ENCODE measurements at regions not wholly inside any gene's neighbourhood (a gene's known extent, or its start where the extent isn't known, plus 50 kb on each side); places are given as distances from the start of the nearest gene placed in this dataset.

DNA sequence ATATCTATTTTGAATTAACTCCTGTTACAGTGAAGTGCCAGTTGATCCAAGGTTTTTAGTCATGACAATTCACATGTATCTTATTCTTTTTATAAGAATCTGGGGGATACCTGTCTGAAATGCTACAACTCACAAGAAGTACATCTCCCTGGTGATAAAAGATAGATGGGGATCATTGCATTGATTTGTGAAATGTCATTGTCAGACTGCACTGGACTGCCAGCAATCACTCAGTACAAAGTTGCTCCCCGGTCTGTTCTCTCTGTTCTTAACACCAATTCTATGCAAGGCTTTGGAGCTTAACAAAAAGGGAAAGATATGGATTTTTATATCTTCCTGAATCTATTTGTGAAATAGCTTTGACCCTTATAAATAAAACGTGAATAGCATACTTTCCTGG lies 171.8 kb upstream of the PCSK5 start:
- no peaks in the 10 kb centered on the region for H3K36me3 Mint-ChIP-seq (ENCODE audit: low read depth)
- no peak overlapping the region for H3K4me3 Mint-ChIP-seq
- H3K27ac Mint-ChIP-seq, result no peak overlapping the region
- intact Hi-C loops (cut with micrococcal nuclease), result no loop called here
- CTCF ChIA-PET, result no interaction called here
- DNase-seq, result no peak
- H3K9me3 Mint-ChIP-seq, result no peaks in the 10 kb centered on the region
- no peaks in the 10 kb centered on the region for H3K4me1 Mint-ChIP-seq (ENCODE audit: low read depth)
- peaks cover 7% of the 10 kb centered on the region for H3K27me3 Mint-ChIP-seq (ENCODE audit: low read depth)

DNA sequence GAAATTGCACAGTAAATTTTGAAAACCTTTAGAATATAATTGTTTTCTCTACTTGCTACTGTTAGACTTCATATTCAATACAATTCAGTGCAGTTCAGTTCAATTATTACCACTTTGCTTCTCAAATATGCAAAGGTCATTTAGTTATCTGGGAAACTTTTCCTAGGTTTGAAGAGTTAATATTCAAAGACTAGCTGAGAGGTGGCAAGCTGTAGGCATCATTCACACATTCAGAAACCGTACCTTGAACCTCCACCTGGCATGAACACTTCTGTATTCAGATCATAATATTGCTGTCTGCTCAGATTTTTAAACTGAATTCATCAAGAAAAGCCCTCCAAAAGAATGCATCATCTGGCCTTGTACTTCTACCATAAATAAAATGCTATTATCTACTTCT lies 162.1 kb upstream of the PCSK5 start:
- intact Hi-C loops (cut with micrococcal nuclease), result no loop called here
- Mint-ChIP-seq H3K4me1 (ENCODE audit: low read depth) (no peaks in the 10 kb centered on the region), H3K27ac (no peak overlapping the region), H3K9me3 (no peaks in the 10 kb centered on the region), H3K4me3 (no peak overlapping the region), H3K36me3 (ENCODE audit: low read depth) (no peaks in the 10 kb centered on the region), H3K27me3 (ENCODE audit: low read depth) (peaks cover 2% of the 10 kb centered on the region)
- CTCF ChIA-PET, result no interaction called here
- no peak for DNase-seq

DNA sequence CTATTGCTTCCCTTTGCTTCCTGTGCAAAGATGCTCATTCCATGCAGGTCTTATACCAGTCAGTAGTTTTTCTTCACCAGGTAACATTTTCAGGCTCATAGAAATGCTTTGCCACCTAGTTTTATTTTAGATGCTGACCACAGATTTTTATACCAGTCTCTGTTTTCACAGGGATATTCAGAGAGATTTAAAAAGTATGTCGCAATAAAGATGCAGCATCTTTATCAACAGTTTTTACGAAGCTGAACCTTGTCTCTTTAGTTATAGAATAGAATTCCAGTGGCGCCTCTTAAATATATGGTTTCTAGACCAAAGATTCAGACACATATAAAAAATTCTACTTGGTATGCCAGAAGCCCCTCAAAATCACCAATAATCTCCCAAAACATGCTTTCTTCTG lies 155.7 kb upstream of the PCSK5 start:
- H3K27ac Mint-ChIP-seq, result no peak overlapping the region
- CTCF ChIA-PET, result interaction anchor here (1.4 kb wide), 1 partner anchor 37 kb away, joined by 5 read pairs; no protein-coding TSS in a partner anchor
- H3K9me3 Mint-ChIP-seq, result no peaks in the 10 kb centered on the region
- H3K4me3 Mint-ChIP-seq, result no peak overlapping the region
- H3K4me1 Mint-ChIP-seq (ENCODE audit: low read depth), result no peaks in the 10 kb centered on the region
- H3K27me3 Mint-ChIP-seq (ENCODE audit: low read depth), result peaks cover 9% of the 10 kb centered on the region
- intact Hi-C loops (cut with micrococcal nuclease), result no loop called here
- DNase-seq, result no peak
- no peaks in the 10 kb centered on the region for H3K36me3 Mint-ChIP-seq (ENCODE audit: low read depth)

DNA sequence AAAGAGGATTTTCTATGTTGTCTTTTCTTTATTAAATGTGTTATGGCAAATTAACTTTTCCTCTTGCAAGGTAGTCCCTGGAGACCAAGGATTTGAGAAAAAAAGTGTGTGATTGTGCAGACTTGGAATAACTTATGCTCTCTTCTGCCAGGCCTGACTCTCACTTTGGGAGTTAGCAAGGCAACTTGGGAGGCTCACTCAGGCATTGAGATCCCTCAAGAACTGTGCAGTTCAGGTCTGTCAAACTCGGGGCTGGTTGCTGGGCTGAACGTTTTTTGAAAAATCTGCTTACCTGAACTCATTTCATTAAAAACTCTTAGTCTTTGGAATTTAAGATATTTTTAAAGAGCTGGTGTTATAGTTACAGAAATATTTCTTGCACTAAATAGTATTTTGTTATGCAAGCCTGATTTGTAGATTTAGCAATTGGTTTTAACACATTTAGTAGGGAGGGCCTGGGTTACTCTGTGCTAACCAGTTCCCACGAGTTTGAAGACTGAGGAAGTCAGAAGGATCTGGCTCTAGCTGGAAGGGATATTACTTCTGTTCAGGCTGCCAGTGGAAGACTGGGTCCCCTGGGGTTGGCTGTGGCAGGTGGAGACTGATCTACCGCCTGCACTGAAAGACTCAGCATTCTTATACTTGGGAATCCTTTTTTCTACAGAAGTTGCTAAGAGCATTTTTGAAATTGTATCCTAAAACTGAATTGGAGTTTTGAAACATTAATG lies 150.4 kb upstream of the PCSK5 start:
- CTCF ChIA-PET, result no interaction called here
- Mint-ChIP-seq H3K4me1 (ENCODE audit: low read depth) (no peaks in the 10 kb centered on the region), H3K27me3 (ENCODE audit: low read depth) (peaks cover 9% of the 10 kb centered on the region), H3K9me3 (peaks cover under 1% of the 10 kb centered on the region), H3K36me3 (ENCODE audit: low read depth) (no peaks in the 10 kb centered on the region), H3K4me3 (no peak overlapping the region), H3K27ac (no peak overlapping the region)
- DNase-seq, result no peak
- intact Hi-C loops (cut with micrococcal nuclease), result no loop called here

DNA sequence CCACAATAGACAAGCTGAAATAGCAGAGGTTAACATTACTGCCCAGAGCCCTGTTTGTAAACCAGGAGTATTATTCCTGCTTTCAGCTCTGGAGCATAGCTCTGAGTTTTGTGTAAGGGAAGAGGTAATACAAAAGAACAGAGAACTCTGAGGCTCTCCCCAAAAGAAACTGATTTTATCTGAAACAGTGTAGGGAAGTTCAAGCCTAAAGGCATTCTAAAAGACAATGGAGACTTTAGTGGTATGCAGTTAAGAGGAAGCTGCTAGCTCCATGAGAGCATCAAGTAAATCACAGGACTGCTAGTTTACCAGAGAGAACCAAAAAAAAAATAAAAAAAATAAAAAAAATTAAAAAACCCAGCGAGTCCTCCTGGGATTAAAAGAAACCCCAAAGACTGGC lies 146.6 kb upstream of the PCSK5 start:
- Mint-ChIP-seq H3K9me3 (peaks cover 2% of the 10 kb centered on the region), H3K36me3 (ENCODE audit: low read depth) (no peaks in the 10 kb centered on the region), H3K4me1 (ENCODE audit: low read depth) (no peaks in the 10 kb centered on the region), H3K27ac (no peak overlapping the region), H3K4me3 (no peak overlapping the region), H3K27me3 (ENCODE audit: low read depth) (peaks cover 4% of the 10 kb centered on the region)
- CTCF ChIA-PET, result no interaction called here
- no peak for DNase-seq
- intact Hi-C loops (cut with micrococcal nuclease), result no loop called here

DNA sequence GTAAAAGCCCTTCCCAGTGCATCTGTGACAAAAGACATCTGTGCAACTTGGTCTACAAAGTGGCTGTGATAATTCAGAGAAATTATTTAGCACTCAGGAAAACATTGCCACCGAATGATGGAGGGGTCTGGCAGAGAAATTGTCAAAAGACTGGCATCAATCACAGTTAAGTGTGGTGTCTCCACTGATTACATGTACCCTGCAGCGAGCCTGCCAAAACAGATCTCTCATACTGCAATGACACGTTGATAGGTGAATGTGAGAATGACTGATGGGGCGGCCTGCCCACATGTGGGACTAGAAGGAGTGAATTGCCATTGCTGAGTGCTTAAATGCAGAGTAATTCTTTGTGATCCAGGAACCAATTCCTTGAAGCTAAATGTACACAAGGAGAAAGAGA lies 136.4 kb upstream of the PCSK5 start:
- intact Hi-C loops (cut with micrococcal nuclease), result no loop called here
- no peaks in the 10 kb centered on the region for H3K9me3 Mint-ChIP-seq
- CTCF ChIA-PET, result no interaction called here
- H3K36me3 Mint-ChIP-seq (ENCODE audit: low read depth), result no peaks in the 10 kb centered on the region
- H3K27ac Mint-ChIP-seq, result no peak overlapping the region
- no peaks in the 10 kb centered on the region for H3K4me1 Mint-ChIP-seq (ENCODE audit: low read depth)
- no peak overlapping the region for H3K4me3 Mint-ChIP-seq
- DNase-seq, result no peak
- H3K27me3 Mint-ChIP-seq (ENCODE audit: low read depth), result no peaks in the 10 kb centered on the region

DNA sequence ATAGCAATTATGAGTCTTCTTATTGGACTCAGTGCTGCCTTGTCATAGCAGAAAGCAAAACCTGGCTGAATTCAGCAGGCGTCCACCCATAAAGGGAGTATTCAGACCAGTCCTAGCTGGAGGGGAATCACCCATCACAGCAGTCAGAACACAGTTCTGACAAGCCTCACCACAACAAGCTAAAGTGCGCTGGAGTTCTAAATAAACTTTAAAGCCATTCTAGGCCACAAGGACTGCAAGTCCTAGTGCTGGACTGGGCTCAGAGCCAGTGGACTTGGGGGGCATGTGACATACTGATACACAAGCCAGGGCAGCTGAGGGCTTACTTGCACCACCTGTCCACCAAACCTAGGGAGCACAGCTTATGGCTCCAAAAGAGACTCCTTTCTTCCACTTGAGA lies 115.3 kb upstream of the PCSK5 start:
- no peak for DNase-seq
- Mint-ChIP-seq H3K4me3 (no peak overlapping the region), H3K9me3 (no peaks in the 10 kb centered on the region), H3K27me3 (ENCODE audit: low read depth) (peaks cover 17% of the 10 kb centered on the region), H3K4me1 (ENCODE audit: low read depth) (no peaks in the 10 kb centered on the region), H3K27ac (no peak overlapping the region), H3K36me3 (ENCODE audit: low read depth) (no peaks in the 10 kb centered on the region)
- intact Hi-C loops (cut with micrococcal nuclease), result no loop called here
- CTCF ChIA-PET, result no interaction called here

DNA sequence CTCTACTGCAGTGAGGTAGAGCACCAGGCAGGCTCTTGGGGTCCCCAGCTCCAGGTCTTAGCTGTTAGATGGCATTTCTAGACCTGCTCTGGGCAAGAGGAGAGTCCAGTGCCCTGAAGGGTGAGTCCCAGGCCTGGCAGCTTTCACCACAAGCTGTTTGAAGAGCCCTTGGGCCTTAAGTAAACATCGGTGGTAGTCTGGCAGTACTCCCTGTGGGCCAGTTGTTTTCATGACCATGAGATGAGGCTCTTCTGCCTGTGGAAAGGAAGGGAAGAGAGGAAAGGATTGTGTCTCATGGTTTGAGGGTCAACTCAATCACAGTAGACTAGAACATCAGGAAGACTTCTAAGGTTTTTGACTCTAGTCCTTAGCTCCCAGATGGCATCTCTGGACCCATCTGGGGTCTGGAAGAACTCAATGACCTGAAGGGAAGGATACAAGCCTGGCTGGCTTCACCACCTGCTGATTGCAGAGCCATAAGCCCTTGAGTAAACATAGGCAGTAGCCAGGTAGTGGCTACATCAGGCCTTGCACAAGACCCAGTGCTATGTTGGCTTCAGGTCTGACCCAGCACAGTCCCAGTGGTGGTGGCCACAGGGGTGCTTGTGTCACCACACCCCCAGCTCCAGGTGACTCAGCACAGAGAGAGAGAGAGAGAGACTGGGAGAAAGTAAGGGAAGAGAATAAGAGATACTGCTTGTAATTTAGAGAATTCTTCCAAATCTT lies 114.3 kb upstream of the PCSK5 start:
- Mint-ChIP-seq H3K9me3 (no peaks in the 10 kb centered on the region), H3K36me3 (ENCODE audit: low read depth) (no peaks in the 10 kb centered on the region), H3K27ac (no peak overlapping the region), H3K27me3 (ENCODE audit: low read depth) (peaks cover 9% of the 10 kb centered on the region), H3K4me1 (ENCODE audit: low read depth) (no peaks in the 10 kb centered on the region), H3K4me3 (no peak overlapping the region)
- DNase-seq, result no peak
- intact Hi-C loops (cut with micrococcal nuclease), result no loop called here
- CTCF ChIA-PET, result no interaction called here

DNA sequence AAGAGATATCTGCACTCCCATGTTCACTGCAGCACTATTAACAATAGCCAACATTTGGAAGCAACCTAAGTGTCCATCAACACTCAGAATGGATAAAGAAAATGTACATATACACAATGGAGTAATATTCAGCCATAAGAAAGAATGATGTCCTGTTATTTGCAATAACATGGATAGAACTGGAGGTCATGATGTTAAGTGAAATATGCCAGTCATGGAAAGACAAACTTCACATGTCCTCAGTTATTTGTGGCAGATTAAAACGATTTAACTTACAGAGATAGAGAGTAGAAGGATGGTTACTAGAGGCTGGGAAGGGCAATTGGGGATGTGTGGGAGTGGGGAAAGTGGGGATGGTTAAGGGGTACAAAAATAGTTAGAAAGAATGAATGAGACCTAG lies 110.3 kb upstream of the PCSK5 start:
- Mint-ChIP-seq H3K4me3 (no peak overlapping the region), H3K4me1 (ENCODE audit: low read depth) (no peaks in the 10 kb centered on the region), H3K27me3 (ENCODE audit: low read depth) (peaks cover 5% of the 10 kb centered on the region), H3K9me3 (no peaks in the 10 kb centered on the region), H3K27ac (no peak overlapping the region), H3K36me3 (ENCODE audit: low read depth) (no peaks in the 10 kb centered on the region)
- intact Hi-C loops (cut with micrococcal nuclease), result no loop called here
- no peak for DNase-seq
- CTCF ChIA-PET, result interaction anchor here (0.8 kb wide), 1 partner anchor 17 kb away, joined by 3 read pairs; no protein-coding TSS in a partner anchor

DNA sequence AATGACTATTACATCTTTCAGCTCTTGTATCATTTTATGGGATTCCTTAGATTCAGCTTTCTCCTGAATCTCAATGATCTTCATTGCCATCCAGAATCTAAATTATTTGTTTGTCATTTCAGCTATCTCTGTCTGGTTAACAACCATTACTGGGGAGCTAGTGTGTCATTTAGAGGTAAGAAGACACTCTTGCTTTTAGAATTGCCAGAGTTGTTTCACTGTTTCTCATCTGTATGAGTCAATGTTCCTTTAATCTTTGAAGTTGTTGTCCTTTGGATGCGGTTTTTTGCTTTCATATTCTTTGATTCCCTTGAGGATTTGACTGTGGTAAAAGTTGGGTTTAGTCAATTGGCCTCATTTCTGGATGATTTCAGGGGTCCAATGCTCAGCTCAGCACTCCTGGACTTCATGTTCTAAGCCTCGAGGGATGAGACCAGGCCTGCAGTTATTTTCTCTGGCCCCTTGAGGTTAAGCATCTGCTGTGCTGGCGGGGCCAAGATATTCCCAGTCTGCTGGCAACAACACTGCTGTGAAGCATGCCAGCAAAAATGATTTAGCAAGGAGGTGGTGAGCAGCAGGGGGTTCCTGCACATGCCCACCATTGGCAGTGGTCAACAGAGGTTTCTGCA lies 102.4 kb upstream of the PCSK5 start:
- peaks cover 2% of the 10 kb centered on the region for H3K9me3 Mint-ChIP-seq
- intact Hi-C loops (cut with micrococcal nuclease), result no loop called here
- H3K4me3 Mint-ChIP-seq, result no peak overlapping the region
- CTCF ChIA-PET, result interaction anchor here (0.6 kb wide), 1 partner anchor 9 kb away, joined by 3 read pairs; no protein-coding TSS in a partner anchor
- peaks cover 10% of the 10 kb centered on the region for H3K27me3 Mint-ChIP-seq (ENCODE audit: low read depth)
- no peaks in the 10 kb centered on the region for H3K36me3 Mint-ChIP-seq (ENCODE audit: low read depth)
- DNase-seq, result no peak
- H3K4me1 Mint-ChIP-seq (ENCODE audit: low read depth), result peaks cover 3% of the 10 kb centered on the region
- no peak overlapping the region for H3K27ac Mint-ChIP-seq

DNA sequence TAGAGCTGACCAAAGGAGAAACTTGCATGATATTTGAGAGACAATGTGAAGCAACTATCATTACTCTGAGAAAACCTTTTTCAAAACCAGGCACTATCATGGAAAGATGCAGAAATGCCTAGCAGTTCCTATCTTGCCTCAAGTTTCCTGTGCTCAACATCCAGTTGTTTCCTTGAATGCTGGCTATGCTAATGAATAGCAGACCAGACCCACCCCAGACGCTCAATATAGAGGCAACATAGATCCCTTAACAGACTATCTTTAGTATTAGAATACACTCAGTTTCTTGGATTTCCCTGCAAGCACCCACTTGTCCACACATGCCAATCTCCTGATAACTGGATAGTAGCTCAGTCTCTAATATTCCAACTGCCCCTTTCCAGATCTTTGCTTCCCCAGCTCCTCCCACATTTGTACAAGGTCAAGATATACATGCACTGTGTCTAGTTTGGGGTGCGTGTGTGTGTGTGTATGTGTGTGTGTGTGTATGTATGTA lies 93.3 kb upstream of the PCSK5 start:
- Mint-ChIP-seq H3K4me3 (no peak overlapping the region), H3K4me1 (ENCODE audit: low read depth) (no peaks in the 10 kb centered on the region), H3K27me3 (ENCODE audit: low read depth) (peaks cover 27% of the 10 kb centered on the region), H3K36me3 (ENCODE audit: low read depth) (no peaks in the 10 kb centered on the region), H3K27ac (no peak overlapping the region), H3K9me3 (no peaks in the 10 kb centered on the region)
- CTCF ChIA-PET, result no interaction called here
- no peak for DNase-seq
- intact Hi-C loops (cut with micrococcal nuclease), result no loop called here

DNA sequence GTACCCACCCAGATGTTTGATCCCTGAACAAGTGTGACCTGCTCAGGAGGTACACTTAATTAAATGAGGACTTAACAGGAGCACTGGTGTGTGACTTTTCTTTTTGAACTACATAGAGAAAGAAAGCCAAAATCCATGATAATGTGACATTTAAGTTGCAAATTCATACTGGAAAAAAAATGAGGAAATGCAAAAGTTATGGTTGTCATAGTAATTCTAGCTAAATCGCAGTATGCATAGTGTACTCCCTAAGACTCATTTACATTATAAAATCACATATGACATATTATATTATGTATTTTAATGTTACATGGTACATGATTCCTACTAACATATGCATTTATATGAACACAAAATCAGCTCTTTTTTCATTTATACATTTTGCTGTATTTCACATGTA lies 92.0 kb upstream of the PCSK5 start:
- H3K4me1 Mint-ChIP-seq (ENCODE audit: low read depth), result no peaks in the 10 kb centered on the region
- H3K36me3 Mint-ChIP-seq (ENCODE audit: low read depth), result no peaks in the 10 kb centered on the region
- H3K9me3 Mint-ChIP-seq, result no peaks in the 10 kb centered on the region
- H3K27ac Mint-ChIP-seq, result no peak overlapping the region
- CTCF ChIA-PET, result interaction anchor here (0.7 kb wide), 1 partner anchor 11 kb away, joined by 5 read pairs; no protein-coding TSS in a partner anchor
- no peak overlapping the region for H3K4me3 Mint-ChIP-seq
- peaks cover 23% of the 10 kb centered on the region for H3K27me3 Mint-ChIP-seq (ENCODE audit: low read depth)
- intact Hi-C loops (cut with micrococcal nuclease), result no loop called here
- DNase-seq, result no peak

DNA sequence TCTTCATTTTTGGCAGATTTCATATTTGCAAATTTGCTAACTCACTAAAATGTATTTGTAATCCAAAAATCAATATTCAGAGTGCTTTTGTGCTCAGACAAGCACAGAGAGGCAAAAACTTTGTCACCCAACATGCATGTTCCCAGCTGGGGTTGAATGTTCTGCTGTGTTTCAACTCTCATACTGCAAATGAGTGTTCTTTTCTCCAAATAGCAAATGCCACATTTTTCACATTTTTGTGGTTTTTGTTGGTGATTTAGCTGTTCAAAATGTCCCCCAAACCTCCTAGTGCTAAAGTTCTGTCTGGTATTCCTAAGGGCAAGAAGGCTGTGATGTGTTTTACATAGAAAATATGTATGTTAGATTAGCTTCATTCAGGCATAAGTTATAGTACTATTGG lies 87.3 kb upstream of the PCSK5 start:
- CTCF ChIA-PET, result no interaction called here
- DNase-seq, result no peak
- Mint-ChIP-seq H3K4me3 (no peak overlapping the region), H3K4me1 (ENCODE audit: low read depth) (no peaks in the 10 kb centered on the region), H3K9me3 (no peaks in the 10 kb centered on the region), H3K36me3 (ENCODE audit: low read depth) (no peaks in the 10 kb centered on the region), H3K27ac (no peak overlapping the region), H3K27me3 (ENCODE audit: low read depth) (peaks cover 12% of the 10 kb centered on the region)
- intact Hi-C loops (cut with micrococcal nuclease), result no loop called here

All from activated naive CD4-positive, alpha-beta T cell treated with anti-CD3 and anti-CD28 coated beads for 36 hours (primary cell).